ENCODE measurements at regions not wholly inside any gene's neighbourhood (a gene's known extent, or its start where the extent isn't known, plus 50 kb on each side); places are given as distances from the start of the nearest gene placed in this dataset.

GRCh38 chr15:98419173-98419780, 229.1 kb upstream of the IGF1R start:
- no peaks in the 10 kb centered on the region for H3K9me3 Mint-ChIP-seq
- no peaks in the 10 kb centered on the region for H3K36me3 Mint-ChIP-seq
- no peak overlapping the region for H3K27ac Mint-ChIP-seq
- DNase-seq (ENCODE audit: low spot score in 2 of 2), result no peak
- H3K4me3 Mint-ChIP-seq, result no peak overlapping the region
- no peak for ATAC-seq
- peaks cover 5% of the 10 kb centered on the region for H3K4me1 Mint-ChIP-seq

GRCh38 chr15:98420837-98421236, 227.5 kb upstream of the IGF1R start:
- Mint-ChIP-seq H3K4me1 (peaks cover 5% of the 10 kb centered on the region), H3K4me3 (no peak overlapping the region), H3K9me3 (no peaks in the 10 kb centered on the region), H3K27ac (no peak overlapping the region), H3K36me3 (no peaks in the 10 kb centered on the region)
- no peak for ATAC-seq
- DNase-seq (ENCODE audit: low spot score in 2 of 2), result no peak

GRCh38 chr15:98421419-98422129, 226.8 kb upstream of the IGF1R start:
- peak; percentile 58 to 76 for DNase-seq (ENCODE audit: low spot score in 2 of 2)
- H3K27ac Mint-ChIP-seq, result no peak overlapping the region
- H3K9me3 Mint-ChIP-seq, result no peaks in the 10 kb centered on the region
- H3K36me3 Mint-ChIP-seq, result no peaks in the 10 kb centered on the region
- peaks cover 5% of the 10 kb centered on the region for H3K4me1 Mint-ChIP-seq
- H3K4me3 Mint-ChIP-seq, result no peak overlapping the region
- ATAC-seq, result peak; percentile 60

DNA sequence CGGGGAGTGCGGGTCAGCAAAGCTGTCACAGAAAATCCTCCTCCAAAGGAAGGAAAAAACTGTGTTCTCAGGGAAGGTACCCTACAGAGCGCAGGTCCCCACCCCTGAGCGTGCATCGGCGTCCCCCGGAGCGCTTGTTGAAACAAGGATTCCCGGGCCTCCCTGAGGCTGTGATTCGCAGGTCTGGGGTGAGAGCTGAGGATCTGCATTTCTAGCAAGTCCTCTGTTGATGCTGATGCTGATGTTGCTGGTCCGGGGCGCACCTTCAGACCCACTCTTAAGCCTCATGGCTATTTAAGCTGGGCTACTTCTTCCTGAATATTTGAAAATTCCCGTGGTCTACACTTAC, 226.2 kb upstream of the IGF1R start:
- no peak for ATAC-seq
- H3K4me1 Mint-ChIP-seq, result peaks cover 4% of the 10 kb centered on the region

DNA sequence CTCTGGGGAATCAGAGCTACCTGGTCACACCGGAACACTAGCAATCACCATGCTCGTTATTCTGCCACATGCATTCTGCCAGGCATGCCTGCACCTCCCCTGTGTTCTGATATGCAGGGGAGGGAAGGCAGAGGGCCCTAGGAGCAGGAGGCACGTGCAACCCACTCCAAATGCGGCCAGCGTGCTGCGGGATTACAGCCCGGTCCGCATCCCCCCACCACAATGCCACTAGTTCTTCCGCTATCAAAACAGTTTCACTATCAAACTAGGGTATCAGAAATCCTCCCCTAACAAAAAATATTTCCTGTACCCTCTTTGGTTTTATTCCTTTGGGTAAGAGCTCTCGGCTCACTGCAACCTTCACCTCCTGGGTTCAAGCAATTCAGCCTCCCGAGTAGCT, 223.2 kb upstream of the IGF1R start:
- Mint-ChIP-seq H3K4me1 (no peaks in the 10 kb centered on the region), H3K36me3 (no peaks in the 10 kb centered on the region), H3K9me3 (no peaks in the 10 kb centered on the region), H3K4me3 (no peak overlapping the region), H3K27ac (no peak overlapping the region)
- DNase-seq (ENCODE audit: low spot score in 2 of 2) (no peak), ATAC-seq (no peak)

More for the DNA sequence above, 226.2 kb upstream of the IGF1R start:
- Mint-ChIP-seq H3K4me3 (no peak overlapping the region), H3K9me3 (no peaks in the 10 kb centered on the region), H3K27ac (no peak overlapping the region), H3K36me3 (no peaks in the 10 kb centered on the region)
- no peak for DNase-seq (ENCODE audit: low spot score in 2 of 2)

- H3K4me1 Mint-ChIP-seq, result no peaks in the 10 kb centered on the region
- peak overlapping the region; percentile 24 for H3K4me3 Mint-ChIP-seq
- no peaks in the 10 kb centered on the region for H3K9me3 Mint-ChIP-seq
- DNase-seq (ENCODE audit: low spot score in 2 of 2) (no peak), ATAC-seq (no peak)
- H3K27ac Mint-ChIP-seq, result no peak overlapping the region
- no peaks in the 10 kb centered on the region for H3K36me3 Mint-ChIP-seq
These were observed 221.0 kb upstream of the IGF1R start for GRCh38 chr15:98427321-98427720.

GRCh38 chr15:98428253-98428989, 219.9 kb upstream of the IGF1R start:
- Mint-ChIP-seq H3K4me1 (no peaks in the 10 kb centered on the region), H3K36me3 (no peaks in the 10 kb centered on the region), H3K27ac (no peak overlapping the region), H3K4me3 (peak overlapping the region; percentile 24), H3K9me3 (no peaks in the 10 kb centered on the region)
- ATAC-seq, result peak; percentile 69
- peak; percentile 54 to 79 for DNase-seq (ENCODE audit: low spot score in 2 of 2)

DNA sequence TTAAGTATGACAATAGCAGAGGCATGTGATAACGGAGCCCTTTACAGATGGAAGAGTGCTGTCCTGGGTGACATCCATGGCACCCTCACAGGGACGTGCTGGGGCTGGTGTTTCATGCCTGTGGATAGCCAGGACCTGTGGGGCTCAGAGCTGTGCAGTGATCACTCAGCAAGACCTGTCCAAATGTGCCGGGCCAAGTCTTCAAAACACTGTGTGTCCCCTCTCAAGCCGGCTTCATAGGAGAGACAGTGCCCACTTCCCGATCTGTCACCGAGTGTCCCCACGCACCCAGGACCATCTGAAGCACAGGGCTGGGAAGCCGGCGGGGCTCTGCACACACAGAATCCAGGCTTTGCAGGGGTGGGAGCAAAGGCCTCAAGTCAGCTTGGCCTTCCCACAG, 217.2 kb upstream of the IGF1R start:
- H3K27ac Mint-ChIP-seq, result no peak overlapping the region
- no peaks in the 10 kb centered on the region for H3K4me1 Mint-ChIP-seq
- DNase-seq (ENCODE audit: low spot score in 2 of 2) (no peak), ATAC-seq (no peak)
- H3K4me3 Mint-ChIP-seq, result no peak overlapping the region
- no peaks in the 10 kb centered on the region for H3K9me3 Mint-ChIP-seq
- no peaks in the 10 kb centered on the region for H3K36me3 Mint-ChIP-seq

- no peaks in the 10 kb centered on the region for H3K4me1 Mint-ChIP-seq
- H3K36me3 Mint-ChIP-seq, result no peaks in the 10 kb centered on the region
- H3K27ac Mint-ChIP-seq, result no peak overlapping the region
- H3K9me3 Mint-ChIP-seq, result no peaks in the 10 kb centered on the region
- no peak for DNase-seq (ENCODE audit: low spot score in 2 of 2)
- no peak overlapping the region for H3K4me3 Mint-ChIP-seq
- ATAC-seq, result no peak
These were observed 215.0 kb upstream of the IGF1R start for GRCh38 chr15:98433346-98433745.

DNA sequence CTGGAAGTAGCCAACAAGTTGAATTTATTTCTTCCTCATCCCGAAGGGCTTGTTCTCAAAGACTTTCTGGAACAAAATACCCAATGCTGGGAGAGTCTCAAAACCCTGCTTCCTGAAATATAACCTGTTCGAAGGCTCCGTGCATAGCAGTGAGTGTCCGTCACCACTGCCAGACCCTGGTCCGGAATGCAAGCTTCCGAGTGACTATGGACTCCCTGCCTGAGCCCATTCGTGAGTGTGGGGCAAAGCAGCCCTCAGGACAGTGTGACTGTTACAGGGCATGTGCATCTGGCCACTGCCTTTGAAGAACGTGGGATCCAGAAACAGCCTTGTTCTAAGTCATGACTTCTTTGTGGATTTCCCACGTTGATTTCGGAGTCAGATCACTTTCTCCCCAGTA, 214.5 kb upstream of the IGF1R start:
- Mint-ChIP-seq H3K27ac (no peak overlapping the region), H3K4me3 (no peak overlapping the region), H3K4me1 (no peaks in the 10 kb centered on the region), H3K9me3 (no peaks in the 10 kb centered on the region), H3K36me3 (no peaks in the 10 kb centered on the region)
- DNase-seq (ENCODE audit: low spot score in 2 of 2) (no peak), ATAC-seq (no peak)

DNA sequence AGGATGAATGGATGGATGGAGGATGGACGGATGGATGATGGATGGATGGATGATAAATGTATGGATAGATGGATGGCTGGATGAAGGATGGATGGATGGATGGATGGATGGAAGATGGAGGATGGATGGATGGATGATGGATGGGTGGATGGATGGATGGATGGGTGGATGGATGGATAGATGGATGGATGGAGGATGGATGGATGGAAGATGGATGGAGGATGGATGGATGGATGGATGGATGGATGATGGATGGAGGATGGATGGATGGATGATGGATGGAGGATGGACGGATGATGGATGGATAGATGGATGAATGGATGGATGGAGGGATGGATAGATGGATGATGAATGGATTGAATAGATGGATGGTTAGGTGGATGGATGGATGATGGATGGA, 210.6 kb upstream of the IGF1R start:
- ATAC-seq, result no peak
- Mint-ChIP-seq H3K4me1 (no peaks in the 10 kb centered on the region), H3K36me3 (no peaks in the 10 kb centered on the region), H3K27ac (no peak overlapping the region), H3K4me3 (no peak overlapping the region), H3K9me3 (no peaks in the 10 kb centered on the region)
- DNase-seq (ENCODE audit: low spot score in 2 of 2), result no peak

GRCh38 chr15:98438326-98438725, 210.0 kb upstream of the IGF1R start:
- Mint-ChIP-seq H3K27ac (no peak overlapping the region), H3K9me3 (no peaks in the 10 kb centered on the region)

GRCh38 chr15:98438907-98439306, 209.4 kb upstream of the IGF1R start:
- Mint-ChIP-seq H3K36me3 (no peaks in the 10 kb centered on the region), H3K27ac (no peak overlapping the region), H3K4me3 (no peak overlapping the region), H3K9me3 (no peaks in the 10 kb centered on the region), H3K4me1 (no peaks in the 10 kb centered on the region)
- no peak for ATAC-seq
- no peak for DNase-seq (ENCODE audit: low spot score in 2 of 2)

More at GRCh38 chr15:98438326-98438725, 210.0 kb upstream of the IGF1R start:
- Mint-ChIP-seq H3K36me3 (no peaks in the 10 kb centered on the region), H3K4me3 (no peak overlapping the region), H3K4me1 (no peaks in the 10 kb centered on the region)
- ATAC-seq (no peak), DNase-seq (ENCODE audit: low spot score in 2 of 2) (no peak)

- DNase-seq (ENCODE audit: low spot score in 2 of 2) (no peak), ATAC-seq (no peak)
- H3K4me1 Mint-ChIP-seq, result no peaks in the 10 kb centered on the region
- H3K27ac Mint-ChIP-seq, result no peak overlapping the region
- no peak overlapping the region for H3K4me3 Mint-ChIP-seq
- no peaks in the 10 kb centered on the region for H3K9me3 Mint-ChIP-seq
- H3K36me3 Mint-ChIP-seq, result no peaks in the 10 kb centered on the region
These were observed 208.8 kb upstream of the IGF1R start for GRCh38 chr15:98439523-98439942.

DNA sequence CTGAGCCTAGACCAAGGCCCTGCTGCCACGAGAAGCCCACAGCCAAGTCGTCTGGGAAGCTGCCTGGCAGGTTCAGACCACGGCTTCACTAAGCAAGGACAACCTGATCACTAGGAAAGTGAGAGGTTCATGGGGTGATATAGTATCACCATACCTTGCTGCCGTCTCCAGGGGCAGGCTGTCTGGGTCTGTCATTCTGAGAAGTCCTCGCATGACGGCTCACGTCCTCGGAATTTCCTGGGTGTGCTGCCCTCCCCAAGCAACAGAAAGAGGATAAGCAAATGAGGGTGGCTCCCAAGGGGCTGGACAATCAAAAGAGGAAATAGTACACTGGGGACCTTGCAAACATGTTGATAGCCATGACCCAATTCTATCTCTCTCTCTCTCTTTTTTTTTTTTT, 207.4 kb upstream of the IGF1R start:
- ATAC-seq, result no peak
- no peaks in the 10 kb centered on the region for H3K4me1 Mint-ChIP-seq
- DNase-seq (ENCODE audit: low spot score in 2 of 2), result no peak
- no peak overlapping the region for H3K4me3 Mint-ChIP-seq
- no peaks in the 10 kb centered on the region for H3K9me3 Mint-ChIP-seq
- H3K27ac Mint-ChIP-seq, result no peak overlapping the region
- H3K36me3 Mint-ChIP-seq, result no peaks in the 10 kb centered on the region

DNA sequence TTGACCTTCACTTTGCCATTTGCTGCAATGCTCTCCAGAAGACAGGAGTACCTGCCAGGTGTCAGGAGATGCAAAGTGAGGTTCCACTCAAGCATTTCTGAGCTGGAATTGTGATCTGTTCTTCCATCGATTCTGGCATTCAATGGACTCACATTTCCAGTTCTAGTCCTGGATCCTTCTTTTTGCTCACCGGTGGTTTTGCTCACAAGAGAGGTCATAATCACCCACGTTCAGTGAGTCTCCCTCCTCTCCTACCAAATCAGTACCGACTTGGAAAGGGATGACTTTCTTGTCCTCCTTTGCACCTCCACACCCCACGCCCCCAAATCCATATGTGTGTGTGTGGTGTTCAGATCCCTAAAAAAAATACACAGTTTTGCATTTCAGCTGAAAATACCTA, 206.7 kb upstream of the IGF1R start:
- ATAC-seq (no peak), DNase-seq (ENCODE audit: low spot score in 2 of 2) (no peak)
- Mint-ChIP-seq H3K27ac (no peak overlapping the region), H3K4me1 (no peaks in the 10 kb centered on the region), H3K9me3 (no peaks in the 10 kb centered on the region), H3K36me3 (no peaks in the 10 kb centered on the region), H3K4me3 (no peak overlapping the region)

All from stimulated activated effector memory CD8-positive, alpha-beta T cell treated with anti-CD3 and anti-CD28 coated beads, Interleukin-12 subunit alpha, Interleukin-12 subunit beta, amount 100 ng/mL, for 72 hours (primary cell).